CD14-positive monocyte (primary cell): ENCODE measurements at regions not wholly inside any gene's neighbourhood (a gene's known extent, or its start where the extent isn't known, plus 50 kb on each side); places are given as distances from the start of the nearest gene placed in this dataset.

Experiments used
- DNase-seq, 3 donors: peaks; one replicate each; pipeline ENCODE4 v3.0.0-alpha.2; 2011 to 2022
- H2AFZ ChIP-seq: 2 replicates; pipeline ENCODE4 v1.6.0; 2012; ENCODE audit warnings: mild to moderate bottlenecking, low read depth, low read length, inconsistent platforms; ENCODE audit not compliant: insufficient read depth, poor library complexity, severe bottlenecking
- H3K27ac ChIP-seq, 2 donors: 1 replicate in 1 of 2; 2 replicates in 1 of 2; pipeline ENCODE4 v1.5.1; 2012 to 2013; ENCODE audit warnings: low read length in 2 of 2, control low read depth in 1 of 2, inconsistent platforms in 1 of 2, low read depth in 1 of 2, mild to moderate bottlenecking in 1 of 2
- H3K27me3 ChIP-seq, 2 donors: one replicate each; pipeline versions ENCODE4 v1.6.0 to v1.6.1; 2011 to 2013; ENCODE audit warnings: low read length in 2 of 2; ENCODE audit not compliant: control insufficient read depth in 2 of 2, insufficient read depth in 2 of 2
- H3K36me3 ChIP-seq, 2 donors: replicated peaks in 1 of 2; 1 replicate in 1 of 2; 2 replicates in 1 of 2; pipeline versions ENCODE4 v1.5.1 to v1.6.1; 2012 to 2013; ENCODE audit warnings: low read length in 2 of 2, control low read depth in 1 of 2, inconsistent platforms in 1 of 2, mild to moderate bottlenecking in 1 of 2; ENCODE audit not compliant: insufficient read depth in 2 of 2, control insufficient read depth in 1 of 2
- H3K4me1 ChIP-seq, 2 donors: 1 replicate in 1 of 2; 2 replicates in 1 of 2; pipeline versions ENCODE4 v1.5.1 to v1.6.1; 2012 to 2013; ENCODE audit warnings: low read length in 2 of 2, control low read depth in 1 of 2, inconsistent platforms in 1 of 2, mild to moderate bottlenecking in 1 of 2, moderate library complexity in 1 of 2; ENCODE audit not compliant: insufficient read depth in 2 of 2, control insufficient read depth in 1 of 2
- H3K4me2 ChIP-seq: replicated peaks from 2 replicates; pipeline ENCODE3; 2012; ENCODE audit warnings: low read length, moderate library complexity, mild to moderate bottlenecking; ENCODE audit not compliant: poor library complexity, severe bottlenecking; ENCODE audit errors: extremely low read depth
- H3K4me3 ChIP-seq, 3 experiments: fragments of 200-600 bp in 1 of 3; sonication (generic) in 1 of 3; replicated peaks in 1 of 3; 1 replicate in 2 of 3; 2 replicates in 1 of 3; pipeline ENCODE4 v1.5.1; 2011 to 2013; ENCODE audit warnings: low read length in 3 of 3, mild to moderate bottlenecking in 3 of 3, control low read depth in 2 of 3, low read depth in 2 of 3, inconsistent platforms in 1 of 3, moderate library complexity in 1 of 3
- H3K79me2 ChIP-seq: 2 replicates; pipeline ENCODE4 v1.6.0; 2012; ENCODE audit warnings: mild to moderate bottlenecking, control low read depth, inconsistent platforms, low read length, moderate library complexity; ENCODE audit not compliant: insufficient read depth
- H3K9ac ChIP-seq: 2 replicates; pipeline ENCODE4 v1.6.0; 2017; ENCODE audit warnings: low read length, mild to moderate bottlenecking; ENCODE audit not compliant: insufficient read depth, poor library complexity, severe bottlenecking
- H3K9me3 ChIP-seq, 2 donors: replicated peaks in 1 of 2; 1 replicate in 1 of 2; 2 replicates in 1 of 2; pipeline versions ENCODE4 v1.5.1 to v1.6.1; 2012 to 2013; ENCODE audit warnings: low read length in 2 of 2, control low read depth in 1 of 2; ENCODE audit not compliant: control insufficient read depth in 1 of 2, insufficient read depth in 1 of 2
- H4K20me1 ChIP-seq: 2 replicates; pipeline ENCODE4 v1.6.0; 2012; ENCODE audit warnings: mild to moderate bottlenecking, low read length, control low read depth, moderate library complexity; ENCODE audit not compliant: insufficient read depth
- H3K27ac Mint-ChIP-seq, 7 donors: one replicate each; pipeline ENCODE4 v1.8.0; 2020; ENCODE audit warnings: mild to moderate bottlenecking in 7 of 7, mixed read lengths in 7 of 7, moderate library complexity in 6 of 7, inconsistent platforms in 2 of 7
- H3K27me3 Mint-ChIP-seq, 3 donors: one replicate each; pipeline ENCODE4 v1.8.0; 2021 to 2022; ENCODE audit warnings: low read depth in 3 of 3, mild to moderate bottlenecking in 3 of 3, mixed read lengths in 3 of 3, moderate library complexity in 3 of 3, inconsistent platforms in 1 of 3
- H3K36me3 Mint-ChIP-seq, 2 donors: one replicate each; pipeline ENCODE4 v1.8.0; 2020; ENCODE audit warnings: mixed read lengths in 2 of 2, inconsistent platforms in 1 of 2, mild to moderate bottlenecking in 1 of 2
- H3K4me1 Mint-ChIP-seq: one replicate; pipeline ENCODE4 v1.8.0; 2020; ENCODE audit warnings: mild to moderate bottlenecking, mixed read lengths
- H3K4me3 Mint-ChIP-seq, 2 donors: one replicate each; pipeline ENCODE4 v1.8.0; 2020; ENCODE audit warnings: mild to moderate bottlenecking in 2 of 2, mixed read lengths in 2 of 2, moderate library complexity in 1 of 2
- H3K9me3 Mint-ChIP-seq, 7 donors: one replicate each; pipeline ENCODE4 v1.8.0; 2020 to 2022; ENCODE audit warnings: mixed read lengths in 7 of 7, mild to moderate bottlenecking in 6 of 7, moderate library complexity in 6 of 7, inconsistent platforms in 2 of 7
- WGBS: methylation state at CpG from one replicate; pipeline ENCODE4 v1.1.5; 2013; ENCODE audit warnings: missing lambda C conversion rate; ENCODE audit not compliant: insufficient coverage; 5-methylcytosine and 5-hydroxymethylcytosine counted together
- intact Hi-C, 2 donors: fragments of 100-400 bp; cut with micrococcal nuclease; formaldehyde crosslinking; loops; one replicate each; pipeline versions ENCODE4 v1.15.0 to v1.15.1; 2023
- TF ChIP-seq, protein P1 (sequence below): fragments of 200-600 bp; IDR thresholded peaks from one replicate; pipeline ENCODE4 v1.8.0; 2022; ENCODE audit warnings: antibody characterized with exemption, mild to moderate bottlenecking

DNA sequence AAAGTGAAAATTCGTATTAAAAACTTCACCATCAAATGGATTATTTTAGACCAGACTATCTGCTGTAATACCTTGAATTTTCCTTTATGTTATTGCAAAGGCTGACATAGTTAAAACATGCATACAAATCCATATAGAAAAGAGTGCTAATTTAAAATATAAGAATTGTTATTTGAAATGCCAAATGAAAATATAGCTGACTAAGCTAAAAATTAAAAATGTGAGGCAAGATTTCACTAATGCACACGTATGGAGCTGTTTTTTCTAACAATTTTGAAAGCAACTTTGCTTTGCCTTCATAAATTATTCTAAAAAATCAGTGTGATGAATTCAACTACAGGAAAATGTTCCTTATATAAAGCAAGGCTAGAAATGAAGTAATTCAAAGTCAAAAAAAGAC is 62.5 kb downstream of the MPP7 start:
- Histone ChIP-seq H4K20me1 (peaks cover 72% of the 10 kb centered on the region), H3K9me3 (no peaks in the 10 kb centered on the region), H3K4me2 (no peak overlapping the region), H3K36me3 (peaks cover 25 to 32% of the 10 kb centered on the region in 2 donors), H3K27ac (no peak overlapping the region), H3K27me3 (no peaks in the 10 kb centered on the region), H2AFZ (no peak overlapping the region), H3K79me2 (peaks cover 63% of the 10 kb centered on the region), H3K9ac (no peak overlapping the region), H3K4me1 (peaks cover 12 to 22% of the 10 kb centered on the region in 2 donors), H3K4me3 (no peak overlapping the region)
- peaks cover 20% of the 10 kb centered on the region for H3K4me1 Mint-ChIP-seq
- H3K27ac Mint-ChIP-seq = no peak overlapping the region
- intact Hi-C loops = no loop called here
- no CpG with 5 or more reads among the region's 2 CpGs for WGBS
- no peak for DNase-seq
- H3K9me3 Mint-ChIP-seq = no peaks in the 10 kb centered on the region
- no peaks in the 10 kb centered on the region for H3K27me3 Mint-ChIP-seq
- TF ChIP-seq, protein P1, sequence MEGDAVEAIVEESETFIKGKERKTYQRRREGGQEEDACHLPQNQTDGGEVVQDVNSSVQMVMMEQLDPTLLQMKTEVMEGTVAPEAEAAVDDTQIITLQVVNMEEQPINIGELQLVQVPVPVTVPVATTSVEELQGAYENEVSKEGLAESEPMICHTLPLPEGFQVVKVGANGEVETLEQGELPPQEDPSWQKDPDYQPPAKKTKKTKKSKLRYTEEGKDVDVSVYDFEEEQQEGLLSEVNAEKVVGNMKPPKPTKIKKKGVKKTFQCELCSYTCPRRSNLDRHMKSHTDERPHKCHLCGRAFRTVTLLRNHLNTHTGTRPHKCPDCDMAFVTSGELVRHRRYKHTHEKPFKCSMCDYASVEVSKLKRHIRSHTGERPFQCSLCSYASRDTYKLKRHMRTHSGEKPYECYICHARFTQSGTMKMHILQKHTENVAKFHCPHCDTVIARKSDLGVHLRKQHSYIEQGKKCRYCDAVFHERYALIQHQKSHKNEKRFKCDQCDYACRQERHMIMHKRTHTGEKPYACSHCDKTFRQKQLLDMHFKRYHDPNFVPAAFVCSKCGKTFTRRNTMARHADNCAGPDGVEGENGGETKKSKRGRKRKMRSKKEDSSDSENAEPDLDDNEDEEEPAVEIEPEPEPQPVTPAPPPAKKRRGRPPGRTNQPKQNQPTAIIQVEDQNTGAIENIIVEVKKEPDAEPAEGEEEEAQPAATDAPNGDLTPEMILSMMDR = no peak
- H3K36me3 Mint-ChIP-seq = peaks cover 33 to 36% of the 10 kb centered on the region in 2 donors
- no peak overlapping the region for H3K4me3 Mint-ChIP-seq

DNA sequence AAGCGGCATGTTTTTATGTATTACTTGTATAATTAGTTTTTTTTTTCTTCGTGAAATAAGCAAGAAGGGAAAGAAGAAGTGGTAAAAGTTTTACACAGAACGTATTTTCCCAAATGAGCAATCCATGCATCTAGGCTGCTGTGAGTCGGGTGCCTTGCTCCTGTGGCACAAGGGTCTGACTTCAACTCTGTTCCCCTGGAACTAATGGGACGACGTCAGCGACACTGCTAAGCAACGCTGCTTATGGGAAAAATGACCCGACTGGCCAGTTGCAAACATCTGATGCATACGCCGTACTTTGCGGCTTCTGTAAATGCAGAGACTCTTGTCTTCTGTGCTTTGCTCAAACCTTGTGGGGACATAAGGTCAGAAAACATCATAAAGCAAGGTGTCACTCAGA is 66.3 kb downstream of the MPP7 start:
- 90% methylated on average over 10 of the region's 12 CpGs for WGBS
- Histone ChIP-seq H3K9me3 (no peaks in the 10 kb centered on the region), H3K9ac (no peak overlapping the region), H3K36me3 (peaks cover 42 to 66% of the 10 kb centered on the region in 2 donors), H4K20me1 (peaks cover 66% of the 10 kb centered on the region), H3K4me1 (no peaks in the 10 kb centered on the region), H3K4me3 (no peak overlapping the region), H3K79me2 (peaks cover 33% of the 10 kb centered on the region), H2AFZ (no peak overlapping the region), H3K4me2 (no peak overlapping the region), H3K27me3 (no peaks in the 10 kb centered on the region), H3K27ac (no peak overlapping the region)
- peaks cover 51 to 63% of the 10 kb centered on the region in 2 donors for H3K36me3 Mint-ChIP-seq
- intact Hi-C loops = no loop called here
- H3K27me3 Mint-ChIP-seq = no peaks in the 10 kb centered on the region
- DNase-seq = no peak
- H3K9me3 Mint-ChIP-seq = peaks cover 0 to 1% (median 0%) of the 10 kb centered on the region in 7 donors
- H3K27ac Mint-ChIP-seq = no peak overlapping the region
- no peak overlapping the region for H3K4me3 Mint-ChIP-seq
- no peaks in the 10 kb centered on the region for H3K4me1 Mint-ChIP-seq
- TF ChIP-seq, protein P1 = no peak
